Ramos (cell line): ENCODE measurements at regions not wholly inside any gene's neighbourhood (a gene's known extent, or its start where the extent isn't known, plus 50 kb on each side); places are given as distances from the start of the nearest gene placed in this dataset.
"Not testable (repeated sequence)": the region's sequence is repeated elsewhere in the genome, so short reads cannot be mapped to it uniquely, and the experiment has no call there.

ENCODE experiments used
- in situ Hi-C: fragments of 300-500 bp; cut with MboI; formaldehyde crosslinking; loops from one replicate; pipeline ENCODE4 v1.14.3; 2022; ENCODE audit warnings: low sequenced_read_pairs; ENCODE audit not compliant: unreplicated experiment

DNA sequence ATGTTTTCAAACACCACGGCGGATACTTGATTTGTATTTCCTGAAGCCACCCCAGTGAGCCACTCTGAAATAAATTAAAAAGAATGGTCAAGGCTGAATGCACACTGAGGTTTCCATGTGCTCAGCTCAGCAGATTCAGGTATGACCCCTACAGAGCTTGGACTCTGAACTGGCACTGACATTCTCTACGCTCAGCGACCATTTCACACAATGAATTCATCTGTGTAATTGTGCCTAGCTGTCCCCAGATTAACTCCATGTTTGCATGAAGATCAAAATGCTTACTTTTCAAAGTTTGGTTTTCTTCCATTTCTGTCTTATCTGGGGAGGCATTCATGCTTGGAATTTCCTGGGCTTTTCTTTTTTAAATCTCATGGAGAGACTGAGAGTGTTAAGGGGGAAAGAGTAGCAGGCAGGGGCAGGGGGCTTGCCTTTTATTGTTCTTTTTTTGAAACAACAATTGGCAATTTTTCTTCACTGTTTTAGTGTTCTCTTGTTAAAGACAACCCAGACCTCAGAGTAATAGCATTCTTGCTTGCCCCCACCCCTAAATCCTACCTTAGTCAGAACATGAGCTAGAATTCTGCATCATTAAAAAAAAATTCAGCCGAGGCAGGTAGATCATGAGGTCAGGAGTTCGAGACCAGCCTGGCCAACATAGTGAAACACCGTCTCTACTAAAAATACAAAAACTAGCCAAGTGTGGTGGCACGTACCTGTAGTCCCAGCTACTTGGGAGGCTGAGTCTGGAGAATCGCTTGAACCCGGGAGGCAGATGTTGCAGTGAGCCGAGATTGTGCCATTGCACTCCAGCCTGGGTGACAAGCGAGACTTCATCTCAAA lies 85.5 kb upstream of the HNF1B start:
- in situ Hi-C loops, result no loop called here

DNA sequence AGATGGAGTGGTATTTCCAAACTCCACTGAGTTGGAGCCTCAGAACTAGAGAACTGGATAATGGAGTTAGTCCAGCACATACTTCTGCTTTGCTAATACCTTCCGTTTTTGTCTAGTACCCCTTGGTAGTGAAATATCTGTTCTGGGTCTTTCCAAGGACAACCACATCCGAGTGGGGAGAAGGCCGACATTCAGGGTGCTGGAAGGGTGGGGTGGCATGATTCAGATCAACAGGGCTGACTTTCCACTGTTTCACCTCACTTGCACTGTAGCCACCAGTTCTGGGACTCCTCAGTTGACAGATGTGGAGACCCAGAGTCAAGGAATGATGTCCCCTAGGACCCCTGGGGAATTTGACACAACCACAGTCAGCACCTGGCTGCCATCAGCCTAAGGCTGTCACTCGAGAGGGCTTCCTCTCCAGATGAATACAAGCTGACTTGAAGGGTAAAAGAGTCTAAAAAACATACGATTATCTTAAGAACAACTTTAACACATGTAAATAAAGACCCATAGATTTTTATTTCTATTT lies 84.8 kb upstream of the HNF1B start:
- in situ Hi-C loops, result no loop called here

- in situ Hi-C loops, result no loop called here
Observed at GRCh38 chr17:37828651-37829124, 83.8 kb upstream of the HNF1B start.

DNA sequence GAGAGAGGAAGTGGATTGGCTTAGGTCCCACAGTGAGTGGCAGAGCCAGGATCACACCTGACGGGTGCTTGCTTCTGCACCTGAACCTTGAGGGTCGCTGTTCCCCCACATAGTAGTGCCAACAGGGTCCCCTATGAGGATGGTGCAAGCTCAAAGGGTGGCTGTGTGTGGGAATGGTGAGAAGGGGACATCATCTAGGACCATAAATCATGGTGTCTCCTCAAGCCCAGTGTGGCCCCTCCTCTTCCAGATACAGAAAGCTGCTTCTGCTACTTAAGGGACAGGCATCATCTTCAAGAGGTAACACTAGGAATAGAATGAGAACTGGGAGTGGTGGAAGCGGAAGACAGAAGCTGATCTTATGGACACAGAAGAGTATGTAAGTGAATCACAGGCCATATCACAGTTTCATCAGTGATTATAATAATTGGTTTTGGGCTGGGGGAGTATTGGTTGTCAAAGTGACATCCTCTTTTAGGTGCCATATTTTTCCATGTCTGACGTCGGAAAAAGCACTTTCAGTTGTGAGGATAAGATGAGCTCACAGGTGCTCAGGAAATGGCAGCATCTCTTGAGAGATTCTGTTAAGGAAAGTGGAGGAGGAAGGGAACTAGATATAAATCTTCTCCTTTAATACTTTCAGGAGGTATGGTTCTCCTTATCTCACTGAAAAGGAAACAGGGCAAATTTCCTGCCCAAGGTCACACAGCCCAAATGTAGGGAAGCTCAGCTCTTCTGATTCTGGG lies 83.2 kb upstream of the HNF1B start:
- in situ Hi-C loops, result no loop called here

DNA sequence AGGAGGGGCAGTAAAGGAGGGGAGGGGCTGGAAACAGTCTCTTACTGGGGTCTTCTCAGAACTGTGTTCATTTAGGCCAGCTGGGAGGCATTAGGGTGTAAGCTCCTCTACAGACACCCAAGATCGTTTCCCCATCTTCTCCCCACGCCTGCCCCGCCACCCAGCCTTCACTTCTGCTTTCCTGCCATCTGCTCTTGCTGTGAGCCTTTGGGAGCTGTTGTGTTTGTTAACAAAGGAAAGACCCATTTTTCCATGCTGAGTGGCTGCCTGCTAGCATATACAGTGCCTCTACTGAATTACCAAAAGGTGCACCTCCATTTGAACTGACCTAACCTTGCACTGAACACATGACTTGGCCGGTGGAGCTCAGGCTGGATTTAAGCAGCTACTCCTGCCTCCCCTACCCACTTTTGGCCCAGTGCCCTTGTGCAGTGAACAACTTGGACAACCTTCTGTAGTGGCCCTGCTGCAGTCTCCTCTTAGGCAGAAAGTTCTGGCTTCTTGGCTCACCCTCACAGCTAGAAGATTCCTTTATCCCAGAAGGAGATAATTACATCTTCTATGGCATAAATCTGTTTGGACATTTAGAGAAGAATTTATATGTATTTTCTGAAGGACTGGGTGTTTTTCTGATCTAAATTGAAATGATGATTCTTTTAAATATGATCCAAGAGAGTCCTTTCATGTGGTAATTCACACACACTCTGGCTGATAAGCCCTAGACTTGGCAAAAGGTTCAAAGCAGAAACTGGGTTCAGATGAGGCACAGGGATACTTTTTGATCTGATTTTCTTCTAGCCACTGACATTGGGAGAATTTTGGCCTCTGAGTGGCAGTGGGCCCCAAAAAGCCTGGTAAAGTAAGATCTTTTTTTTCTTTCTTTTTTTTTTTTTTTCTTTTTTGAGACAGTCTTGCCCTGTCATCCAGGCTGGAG lies 81.9 kb upstream of the HNF1B start:
- in situ Hi-C loops, result no loop called here

DNA sequence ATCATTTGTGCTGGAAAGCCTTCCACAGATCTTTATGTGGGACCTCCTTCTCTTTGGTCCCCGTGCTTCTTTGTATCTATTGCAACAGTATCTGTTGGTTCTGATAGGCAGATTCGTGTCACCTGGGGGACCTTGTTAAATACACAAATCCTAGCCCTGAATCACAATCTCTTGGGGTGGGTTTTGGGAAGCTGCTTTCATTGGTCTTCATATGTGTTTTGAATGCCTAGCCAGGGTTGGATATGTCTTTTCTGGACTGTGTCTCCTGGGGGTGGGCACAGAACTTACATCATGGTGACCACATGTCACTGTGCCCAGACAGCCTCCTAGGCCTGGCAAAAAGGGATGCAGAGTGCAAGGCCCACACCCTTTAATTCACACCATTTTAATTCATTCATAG lies 81.0 kb upstream of the HNF1B start:
- in situ Hi-C loops, result no loop called here

GRCh38 chr17:37824534-37825485 lies 80.0 kb upstream of the HNF1B start:
- in situ Hi-C loops, result no loop called here

GRCh38 chr17:37823996-37824395 lies 79.1 kb upstream of the HNF1B start:
- in situ Hi-C loops, result no loop called here

DNA sequence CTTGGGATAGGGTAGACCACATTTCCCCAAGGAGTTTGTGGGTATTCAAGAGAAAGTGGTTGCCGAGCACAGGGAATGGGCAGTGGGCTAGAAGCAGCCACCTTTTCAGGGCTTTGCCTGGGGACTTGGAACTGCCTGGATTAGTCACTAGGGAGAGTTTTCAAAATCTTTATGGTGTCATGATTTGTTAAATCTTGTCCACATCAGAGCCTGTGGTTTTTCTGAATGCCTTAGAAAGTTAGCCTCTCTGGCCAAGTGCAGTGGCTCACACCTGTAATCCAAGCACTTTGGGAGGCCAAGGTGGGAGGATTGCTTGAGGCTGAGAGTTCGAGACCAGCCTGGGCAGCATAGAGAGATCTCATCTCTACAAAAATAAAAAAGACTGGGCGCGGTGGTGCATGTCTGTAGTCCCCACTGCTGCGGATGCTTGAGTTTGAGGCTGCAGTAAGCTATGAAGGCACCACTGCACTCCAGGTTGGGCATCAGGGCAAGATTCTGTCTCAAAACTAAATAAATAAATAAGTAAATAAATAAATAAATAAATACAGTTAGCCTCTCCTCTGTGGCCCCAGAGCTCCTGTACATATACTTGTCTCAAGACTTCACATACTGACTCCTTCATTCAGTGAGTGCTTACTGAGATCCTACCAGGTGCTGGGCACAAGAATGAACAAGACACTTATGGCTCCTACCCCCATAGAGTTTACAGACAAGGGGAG lies 76.3 kb upstream of the HNF1B start:
- in situ Hi-C loops, result no loop called here

- in situ Hi-C loops, result no loop called here
Observed at GRCh38 chr17:37820313-37820994, 75.6 kb upstream of the HNF1B start.

GRCh38 chr17:37818689-37819088 lies 73.8 kb upstream of the HNF1B start:
- in situ Hi-C loops, result no loop called here

GRCh38 chr17:37816950-37817349 lies 72.1 kb upstream of the HNF1B start:
- in situ Hi-C loops, result no loop called here

DNA sequence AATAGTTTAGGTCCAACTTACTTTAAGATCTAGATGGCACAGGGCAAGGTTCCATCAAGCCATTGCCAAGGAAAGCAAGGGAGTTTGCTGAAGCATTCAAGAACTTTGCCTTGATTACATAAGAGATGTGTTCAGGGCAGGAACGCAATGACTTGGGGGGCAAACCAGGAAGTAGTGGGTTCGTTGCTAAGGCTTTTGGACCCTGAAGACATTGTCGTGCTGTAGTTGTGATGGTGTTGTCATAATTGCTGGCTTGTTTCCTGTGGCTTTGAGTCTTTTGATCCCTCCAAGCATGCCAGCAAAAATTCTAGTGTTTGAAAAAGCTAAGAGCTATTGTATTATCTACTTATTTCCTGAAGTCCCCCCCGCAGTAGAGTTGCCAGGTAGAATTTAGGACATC lies 70.7 kb upstream of the HNF1B start:
- in situ Hi-C loops, result no loop called here

DNA sequence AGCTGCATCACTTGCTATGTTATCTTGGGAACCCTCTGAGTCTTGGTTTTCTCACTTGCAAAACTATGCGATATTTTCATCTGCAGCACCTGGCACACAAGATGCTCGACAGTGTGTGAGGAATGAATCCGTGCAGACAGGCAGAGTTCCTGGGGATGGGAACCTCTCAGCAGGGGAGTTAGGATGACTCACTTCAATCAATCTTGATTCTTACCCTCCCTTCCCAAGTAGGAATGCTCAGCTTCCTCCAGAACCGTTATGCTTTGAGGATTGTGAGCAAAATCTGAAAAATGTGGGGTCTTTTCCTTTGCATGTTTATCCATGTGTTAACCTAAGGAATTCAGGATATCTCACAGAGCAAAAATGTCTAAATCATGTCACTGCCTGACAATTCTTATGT lies 68.9 kb upstream of the HNF1B start:
- in situ Hi-C loops, result no loop called here

- in situ Hi-C loops, result not testable (repeated sequence)
Observed at GRCh38 chr17:37808846-37809245, 64.0 kb upstream of the HNF1B start.

DNA sequence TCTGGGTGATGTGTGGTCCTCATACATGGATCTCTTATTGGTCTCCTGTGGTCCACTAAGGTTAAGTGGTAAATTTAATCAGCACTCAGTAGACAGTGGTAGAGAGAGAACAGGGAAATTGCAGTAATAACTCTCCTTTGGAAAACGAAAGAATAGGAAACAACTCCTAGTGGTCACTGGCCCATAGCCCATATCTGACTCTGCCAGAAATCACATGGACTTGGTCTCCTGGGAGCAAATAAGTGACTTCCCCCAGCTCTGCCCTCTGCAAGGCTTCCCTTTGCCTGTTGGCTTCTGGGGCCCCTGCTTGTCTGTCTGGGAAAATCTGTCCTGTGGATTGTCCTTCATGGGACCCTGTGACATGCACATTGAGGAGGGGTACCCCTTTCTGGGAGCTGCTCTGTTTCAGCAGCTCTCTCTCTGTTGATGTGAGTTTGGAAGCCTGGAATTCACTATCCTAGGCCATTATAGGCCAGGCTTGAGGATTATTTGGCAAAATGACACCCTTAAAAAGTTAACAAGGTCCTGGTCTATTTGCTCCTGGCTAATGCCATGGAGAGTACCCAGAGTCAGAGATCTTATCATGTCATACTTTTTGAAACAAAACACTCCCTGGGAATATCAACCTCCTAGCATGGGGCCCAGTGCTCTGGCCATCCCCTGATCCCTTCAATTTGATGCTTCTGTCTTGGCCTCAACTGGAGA lies 58.0 kb upstream of the HNF1B start:
- in situ Hi-C loops, result no loop called here

GRCh38 chr17:37802061-37802595 lies 57.3 kb upstream of the HNF1B start:
- in situ Hi-C loops, result no loop called here
